HG03521 (cell line): ENCODE measurements at regions not wholly inside any gene's neighbourhood (a gene's known extent, or its start where the extent isn't known, plus 50 kb on each side); places are given as distances from the start of the nearest gene placed in this dataset.

Experiments used
- ATAC-seq: cut with Tn5 transposase; IDR thresholded peaks from one replicate; pipeline ENCODE4 v1.9.1; 2021; ENCODE audit warnings: mild to moderate bottlenecking, moderate library complexity; ENCODE audit not compliant: unreplicated experiment

DNA sequence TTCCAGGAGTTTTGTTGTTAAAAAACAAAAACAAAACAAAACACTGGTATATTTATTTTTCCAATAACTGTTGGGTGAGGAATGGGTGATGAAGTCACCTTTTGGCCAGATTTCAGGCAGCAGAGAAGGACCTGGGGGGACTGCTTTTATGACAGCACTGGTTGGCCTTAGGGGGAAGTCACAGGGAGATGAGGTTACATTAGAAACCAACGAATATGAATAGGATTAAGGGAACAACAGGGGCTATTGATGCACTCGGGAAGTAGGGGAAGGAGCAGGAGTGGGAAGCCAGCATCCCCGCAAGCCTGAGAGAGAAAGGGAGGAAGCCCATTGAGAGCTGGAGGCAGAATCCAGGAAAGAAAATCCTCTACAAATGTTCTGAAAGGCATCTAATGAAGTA, 958.4 kb downstream of the TYW1 start:
- no peak for ATAC-seq

DNA sequence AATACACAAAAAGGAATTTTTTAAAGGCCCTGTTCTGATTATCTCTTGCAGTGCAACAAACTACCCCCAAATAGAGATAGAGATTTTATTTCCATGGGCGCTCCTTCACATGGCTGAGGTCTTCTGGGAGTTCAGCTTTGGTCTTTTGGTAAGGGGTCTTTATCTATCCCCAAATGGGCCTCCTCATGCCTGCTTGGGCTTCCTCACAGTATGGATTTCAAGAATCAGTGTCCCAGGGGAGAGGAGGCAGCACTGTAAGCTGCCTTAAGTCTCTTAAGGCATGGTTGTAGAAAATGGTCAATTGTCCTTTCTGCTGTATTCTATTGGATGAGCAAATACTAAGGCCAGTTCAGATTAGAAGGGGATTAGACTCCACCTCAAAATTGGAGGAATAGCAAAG, 966.2 kb downstream of the TYW1 start:
- no peak for ATAC-seq

GRCh38 chr7:67976490-67976889, 979.9 kb downstream of the TYW1 start:
- ATAC-seq: no peak

GRCh38 chr7:67983486-67983885, 986.9 kb downstream of the TYW1 start:
- no peak for ATAC-seq

- ATAC-seq: no peak
Measured at GRCh38 chr7:67984326-67984725, 987.7 kb downstream of the TYW1 start.

DNA sequence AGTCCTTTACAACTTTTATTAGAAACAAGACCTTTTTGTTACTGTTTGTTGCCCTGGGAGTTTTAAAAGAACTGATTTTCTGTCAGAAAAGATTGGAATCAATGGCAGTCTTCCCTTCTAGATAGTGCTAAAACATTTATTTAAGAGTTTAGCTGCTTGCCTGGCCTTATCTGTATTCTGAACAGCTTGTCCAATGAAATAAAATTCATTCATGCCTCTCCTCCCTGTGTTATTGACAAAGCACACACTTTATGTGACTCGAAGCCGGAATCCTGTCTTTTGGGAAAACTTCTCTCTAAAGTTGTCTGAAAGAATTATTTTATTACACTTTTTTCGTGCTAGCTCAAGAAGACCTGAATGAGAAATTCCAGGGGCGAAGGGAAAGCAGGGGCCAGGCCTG, 992.5 kb downstream of the TYW1 start:
- ATAC-seq: no peak

DNA sequence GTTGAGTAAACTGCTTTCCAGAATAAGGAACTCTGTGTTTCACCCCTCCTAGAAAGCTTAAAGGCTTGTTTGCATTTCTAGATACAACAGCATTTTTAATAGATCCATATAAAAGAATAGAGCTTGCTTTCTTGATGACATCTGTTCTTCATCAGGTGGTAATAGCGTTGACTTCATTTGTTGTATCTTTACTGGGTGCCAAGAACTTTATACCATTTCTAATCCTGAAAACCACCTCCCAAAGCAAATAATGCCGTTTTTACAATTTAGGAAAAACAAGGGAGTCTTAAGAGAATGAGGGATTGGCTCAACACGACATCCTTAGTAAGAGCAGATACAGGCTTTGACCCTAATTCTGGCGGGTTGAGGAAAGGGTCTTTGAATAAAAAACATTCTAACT, 993.4 kb downstream of the TYW1 start:
- ATAC-seq: no peak

DNA sequence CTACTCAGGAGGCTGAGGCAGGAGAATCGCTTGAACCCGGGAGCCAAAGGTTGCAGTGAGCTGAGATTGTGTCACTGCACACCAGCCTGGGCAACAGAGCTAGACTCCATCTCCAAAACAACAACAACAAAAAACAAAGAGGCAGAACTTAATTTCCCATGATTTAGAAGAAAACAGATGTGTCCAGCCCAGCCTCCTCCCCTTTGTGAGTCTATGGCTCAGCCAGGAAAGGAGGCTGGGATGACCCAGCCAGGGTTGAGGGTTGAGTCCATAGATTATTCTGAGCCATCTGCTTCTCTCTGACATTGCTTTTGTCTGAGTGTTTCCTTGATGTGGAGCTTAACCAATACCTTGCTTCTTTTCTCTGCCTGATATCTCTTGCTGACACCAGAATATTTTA, 994.1 kb downstream of the TYW1 start:
- ATAC-seq: no peak

DNA sequence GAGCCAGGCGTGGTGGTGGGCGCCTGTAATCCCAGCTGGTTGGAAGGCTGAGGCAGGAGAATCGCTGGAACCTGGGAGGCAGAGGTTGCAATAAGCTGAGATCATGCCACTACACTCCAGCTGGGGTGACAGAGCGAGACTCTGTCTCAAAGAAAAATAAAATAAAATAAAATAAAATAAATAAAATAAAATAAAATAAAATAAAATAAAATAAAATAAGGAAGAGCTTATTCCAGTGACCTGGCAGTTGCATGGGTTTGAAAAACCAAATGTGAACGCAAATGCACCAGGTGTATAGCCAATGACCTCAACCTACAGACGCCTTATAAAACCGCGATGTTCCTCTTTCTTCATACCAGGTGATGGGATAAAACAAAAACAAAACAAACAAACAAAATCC, 995.7 kb downstream of the TYW1 start:
- no peak for ATAC-seq

DNA sequence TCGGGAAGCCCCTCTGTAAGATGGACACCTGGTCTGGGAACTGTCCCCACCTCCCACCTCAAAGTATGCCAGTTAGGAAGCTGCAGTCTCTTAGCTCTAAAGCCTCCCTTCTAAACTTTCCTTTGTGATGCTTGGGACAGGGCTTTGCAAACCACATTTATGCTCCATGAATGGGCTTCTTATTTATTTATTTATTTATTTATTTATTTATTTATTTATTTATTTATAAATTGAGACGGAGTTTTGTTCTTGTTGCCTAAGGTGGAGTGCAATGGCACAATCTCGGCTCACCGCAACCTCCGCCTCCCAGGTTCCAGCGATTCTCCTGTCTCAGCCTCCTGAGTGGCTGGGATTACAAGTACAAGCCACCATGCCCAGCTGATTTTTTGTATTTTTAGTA, 1009.4 kb downstream of the TYW1 start:
- no peak for ATAC-seq

- no peak for ATAC-seq
Measured at GRCh38 chr7:68006619-68007018, 1010.0 kb downstream of the TYW1 start.

DNA sequence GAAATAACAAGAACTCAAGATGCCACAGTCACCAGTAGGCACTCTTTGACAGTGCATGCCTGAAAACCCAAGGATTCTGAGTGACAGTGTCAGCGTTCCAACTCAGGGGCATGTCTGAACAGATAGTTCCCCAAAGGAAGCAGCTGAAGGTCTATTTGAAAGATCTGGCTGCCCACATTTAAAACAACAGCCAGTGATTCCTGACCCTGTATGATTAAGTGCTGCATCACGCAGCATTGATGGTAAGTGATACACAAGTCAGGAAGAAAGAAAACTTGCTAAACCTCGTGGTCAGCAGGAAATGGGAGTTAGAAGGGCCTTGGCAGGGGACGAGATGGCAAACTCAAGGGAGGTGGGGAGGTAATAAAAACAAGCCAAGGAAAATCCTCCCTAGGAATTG, 1013.1 kb downstream of the TYW1 start:
- no peak for ATAC-seq

- ATAC-seq: no peak
Measured at GRCh38 chr7:68014031-68014736, 1017.6 kb downstream of the TYW1 start.

GRCh38 chr7:68015122-68015977, 1018.7 kb downstream of the TYW1 start:
- ATAC-seq: no peak

DNA sequence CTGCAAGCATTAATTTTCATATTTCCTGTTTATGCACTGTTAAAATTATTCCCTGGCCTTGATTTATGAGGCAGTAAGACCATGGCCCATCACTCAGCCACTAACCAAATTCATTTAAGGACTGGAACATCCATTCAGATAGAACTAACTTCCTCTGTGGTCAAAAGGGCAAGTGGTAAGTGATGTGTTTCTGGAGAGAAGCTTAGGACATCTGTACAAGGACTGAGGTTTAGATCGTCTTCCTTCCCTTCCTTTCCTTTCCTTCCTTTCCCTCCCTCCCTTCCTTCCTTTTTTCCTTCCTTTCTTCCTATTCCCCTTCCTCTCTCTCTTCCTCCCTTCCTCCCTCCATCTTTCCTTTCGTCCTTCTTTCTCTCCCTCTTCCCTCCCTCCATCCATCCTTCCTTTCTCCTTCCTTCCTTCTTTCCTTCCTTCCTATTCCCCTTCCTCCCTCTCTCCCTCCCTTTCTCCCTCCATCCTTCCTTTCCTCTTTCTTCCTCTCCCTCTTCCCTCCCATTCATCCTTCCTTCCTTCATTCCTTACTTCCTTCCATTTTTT, 1019.4 kb downstream of the TYW1 start:
- ATAC-seq: no peak

DNA sequence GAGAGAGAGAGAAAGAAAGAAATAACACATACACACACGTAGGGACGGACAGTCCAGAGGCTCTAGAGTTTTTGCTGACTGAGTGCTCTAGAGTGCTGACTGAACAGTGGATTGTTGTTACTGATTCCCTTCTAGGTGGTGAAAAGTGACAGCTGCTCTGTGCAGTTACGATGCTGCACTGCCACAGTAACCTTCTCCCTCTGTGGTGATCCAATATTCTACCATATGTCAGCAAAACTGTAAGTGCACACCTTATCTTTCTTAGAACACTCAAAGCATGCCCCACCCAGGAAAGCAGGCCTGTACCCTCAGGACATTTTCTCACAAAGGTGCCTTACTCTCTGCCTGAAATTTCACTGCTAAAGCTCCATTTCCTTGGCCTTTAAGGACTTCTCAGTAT, 1023.5 kb downstream of the TYW1 start:
- no peak for ATAC-seq

- ATAC-seq: no peak
Measured at GRCh38 chr7:68025369-68025768, 1028.7 kb downstream of the TYW1 start.

- no peak for ATAC-seq
Measured at GRCh38 chr7:68030530-68030929, 1033.9 kb downstream of the TYW1 start.

- no peak for ATAC-seq
Measured at GRCh38 chr7:68031180-68031943, 1034.7 kb downstream of the TYW1 start.

GRCh38 chr7:68038621-68039314, 1042.1 kb downstream of the TYW1 start:
- ATAC-seq: no peak

- no peak for ATAC-seq
Measured at GRCh38 chr7:68041554-68041953, 1044.9 kb downstream of the TYW1 start.
